NCI-H146 treated with DMSO at 0.1 percent for 48 hours (cell line): ENCODE measurements at regions not wholly inside any gene's neighbourhood (a gene's known extent, or its start where the extent isn't known, plus 50 kb on each side); places are given as distances from the start of the nearest gene placed in this dataset.
"Not testable (repeated sequence)": the region's sequence is repeated elsewhere in the genome, so short reads cannot be mapped to it uniquely, and the experiment has no call there.

Source experiments
- DNase-seq: peaks from one replicate; lab custom pipeline; 2025; ENCODE audit not compliant: unreplicated experiment; lab: John Stamatoyannopoulos, UW

GRCh38 chr22:48925450-48925849 lies 902.2 kb downstream of the BRD1 start:
- no peak for DNase-seq

- no peak for DNase-seq
Observed at GRCh38 chr22:48923996-48924395, 903.7 kb downstream of the BRD1 start.

GRCh38 chr22:48923165-48923865 lies 904.4 kb downstream of the BRD1 start:
- no peak for DNase-seq

- no peak for DNase-seq
Observed at GRCh38 chr22:48921411-48921903, 906.2 kb downstream of the BRD1 start.

GRCh38 chr22:48920776-48921241 lies 906.9 kb downstream of the BRD1 start:
- peak; percentile 53 for DNase-seq

GRCh38 chr22:48919851-48920589 lies 907.7 kb downstream of the BRD1 start:
- DNase-seq = no peak

GRCh38 chr22:48919187-48919590 lies 908.5 kb downstream of the BRD1 start:
- DNase-seq = peak; percentile 76

GRCh38 chr22:48918585-48919186 lies 909.0 kb downstream of the BRD1 start:
- peak; percentile 44 for DNase-seq

GRCh38 chr22:48912356-48913066 lies 915.2 kb downstream of the BRD1 start:
- not testable (repeated sequence) for DNase-seq

- DNase-seq = not testable (repeated sequence)
Observed at GRCh38 chr22:48911647-48912046, 916.0 kb downstream of the BRD1 start.

- not testable (repeated sequence) for DNase-seq
Observed at GRCh38 chr22:48911067-48911466, 916.6 kb downstream of the BRD1 start.

GRCh38 chr22:48908547-48908946 lies 919.1 kb downstream of the BRD1 start:
- no peak for DNase-seq

GRCh38 chr22:48907591-48907990 lies 920.1 kb downstream of the BRD1 start:
- no peak for DNase-seq

GRCh38 chr22:48906216-48906835 lies 921.3 kb downstream of the BRD1 start:
- no peak for DNase-seq

- DNase-seq = no peak
Observed at GRCh38 chr22:48905206-48905975, 922.3 kb downstream of the BRD1 start.

GRCh38 chr22:48902983-48903650 lies 924.6 kb downstream of the BRD1 start:
- no peak for DNase-seq

- no peak for DNase-seq
Observed at GRCh38 chr22:48902001-48902869, 925.4 kb downstream of the BRD1 start.

- no peak for DNase-seq
Observed at GRCh38 chr22:48901324-48901723, 926.3 kb downstream of the BRD1 start.
